NCI-H1105 treated with DMSO at 0.1 percent for 48 hours (cell line): ENCODE measurements at regions not wholly inside any gene's neighbourhood (a gene's known extent, or its start where the extent isn't known, plus 50 kb on each side); places are given as distances from the start of the nearest gene placed in this dataset.

Experiments used
- DNase-seq: peaks from one replicate; lab custom pipeline; 2025; lab: John Stamatoyannopoulos, UW

DNA sequence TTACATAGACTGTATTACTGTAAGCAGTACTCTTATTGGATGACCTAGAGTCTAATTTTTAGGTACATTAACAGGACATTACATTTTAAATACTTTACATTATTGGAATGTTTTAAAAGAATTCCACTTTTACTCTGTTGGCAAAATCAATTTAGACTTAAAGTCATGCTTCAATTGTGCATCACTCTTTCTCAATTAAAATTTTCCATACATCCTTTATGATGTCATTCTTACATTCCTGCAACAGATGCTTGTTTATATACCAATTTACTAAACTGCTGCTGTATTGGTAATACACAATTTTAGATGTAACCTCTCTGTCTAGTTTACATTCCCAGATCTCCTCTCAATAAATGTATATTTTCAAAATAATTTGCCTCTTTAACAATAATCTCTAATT lies 440.1 kb downstream of the ZEB2 start:
- no peak for DNase-seq

GRCh38 chr2:144078802-144079724 lies 440.9 kb downstream of the ZEB2 start:
- DNase-seq, result peak; percentile 92

DNA sequence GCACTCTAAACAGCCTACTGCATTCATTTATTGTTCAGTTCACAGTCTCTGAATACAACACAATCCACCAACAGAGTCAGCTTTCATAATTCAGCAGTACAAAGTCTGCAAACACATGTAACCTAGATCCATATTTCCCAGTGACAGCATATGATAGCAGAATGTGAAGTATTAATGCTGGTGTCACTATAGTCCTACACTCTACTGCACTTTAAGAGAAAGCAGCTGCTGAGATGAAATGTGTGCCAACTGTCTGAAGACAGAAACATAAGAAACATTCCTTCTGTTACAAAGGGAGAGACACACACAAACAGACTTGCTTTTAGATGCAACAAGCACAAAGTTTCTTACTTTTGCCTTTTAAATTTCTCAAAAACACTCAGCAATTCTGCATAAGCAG lies 441.8 kb downstream of the ZEB2 start:
- peak; percentile 34 for DNase-seq

GRCh38 chr2:144074450-144074849 lies 445.5 kb downstream of the ZEB2 start:
- no peak for DNase-seq

DNA sequence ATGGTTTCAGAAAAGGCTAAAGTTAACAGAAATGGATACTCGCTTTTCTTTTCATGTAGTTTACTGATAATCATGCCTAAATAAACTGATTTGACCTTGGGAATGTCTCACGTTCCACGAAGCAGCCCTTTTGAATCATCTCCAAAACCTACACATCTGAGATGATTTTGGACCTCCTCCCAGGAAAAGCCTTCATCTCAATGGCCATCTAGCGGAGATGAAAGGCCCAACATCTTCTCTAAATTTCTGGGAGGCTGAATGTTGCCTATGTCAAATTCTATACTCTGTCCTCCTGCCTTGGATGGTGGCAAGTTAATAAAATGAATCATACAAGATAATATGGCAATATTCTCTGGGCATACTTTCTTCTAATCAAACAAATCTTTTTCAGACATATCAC lies 448.5 kb downstream of the ZEB2 start:
- no peak for DNase-seq

GRCh38 chr2:144067506-144067905 lies 452.4 kb downstream of the ZEB2 start:
- peak; percentile 10 for DNase-seq

DNA sequence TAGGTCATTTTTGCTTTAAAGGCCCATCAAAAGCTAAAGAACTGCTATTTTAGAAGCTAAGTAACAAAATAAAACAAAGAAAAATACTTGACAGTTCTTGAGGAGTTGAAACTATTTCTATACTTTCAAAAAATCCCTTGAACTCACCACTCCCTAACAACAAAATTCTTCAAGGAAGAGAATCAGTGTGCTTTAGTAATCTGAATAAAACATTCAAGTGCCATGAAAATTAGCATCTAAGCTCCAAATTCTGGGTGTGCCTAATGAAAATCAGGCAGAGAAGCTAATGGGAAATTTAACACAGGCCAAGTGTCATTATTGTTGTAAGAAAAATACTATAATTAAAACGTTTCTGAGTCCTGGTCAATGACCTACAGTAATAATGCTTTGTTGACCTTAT lies 456.3 kb downstream of the ZEB2 start:
- DNase-seq, result no peak

DNA sequence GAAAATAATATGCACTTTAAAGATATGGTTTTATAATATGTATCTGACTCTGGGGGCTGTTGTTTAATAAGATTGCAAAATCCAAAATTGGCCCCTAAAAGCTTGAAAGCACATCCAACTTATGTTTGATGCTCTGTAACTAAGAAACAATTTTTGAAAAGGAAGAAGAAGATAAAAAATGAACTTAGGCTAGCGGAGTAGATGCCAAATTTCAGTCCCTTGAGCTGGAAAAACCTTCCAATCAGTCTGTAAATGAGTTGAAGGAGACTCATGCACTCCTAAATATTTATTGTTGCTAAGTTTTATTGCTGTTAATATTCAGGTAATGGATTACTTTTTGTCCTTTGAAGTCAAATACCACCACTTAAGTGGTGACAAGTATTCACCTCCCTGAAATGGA lies 465.0 kb downstream of the ZEB2 start:
- DNase-seq, result no peak

DNA sequence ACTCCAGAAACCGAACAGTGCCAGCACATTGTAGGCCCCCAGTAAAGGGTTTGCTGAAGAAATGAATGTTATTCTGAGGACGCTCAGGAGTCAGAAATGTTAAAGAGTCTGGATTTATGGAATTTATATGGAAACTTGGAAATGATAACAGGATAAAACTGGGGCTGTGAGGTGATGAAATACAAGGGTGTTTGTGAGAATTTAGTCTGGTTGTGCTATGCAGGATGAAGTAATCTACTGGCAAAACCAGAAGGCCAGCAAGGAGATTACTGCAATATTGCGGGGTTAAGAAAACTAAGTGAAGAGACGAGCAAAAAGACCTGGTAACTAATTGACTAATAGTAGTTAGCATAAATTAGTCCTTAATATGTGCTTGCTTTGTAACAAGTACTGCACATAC lies 467.8 kb downstream of the ZEB2 start:
- DNase-seq, result no peak

DNA sequence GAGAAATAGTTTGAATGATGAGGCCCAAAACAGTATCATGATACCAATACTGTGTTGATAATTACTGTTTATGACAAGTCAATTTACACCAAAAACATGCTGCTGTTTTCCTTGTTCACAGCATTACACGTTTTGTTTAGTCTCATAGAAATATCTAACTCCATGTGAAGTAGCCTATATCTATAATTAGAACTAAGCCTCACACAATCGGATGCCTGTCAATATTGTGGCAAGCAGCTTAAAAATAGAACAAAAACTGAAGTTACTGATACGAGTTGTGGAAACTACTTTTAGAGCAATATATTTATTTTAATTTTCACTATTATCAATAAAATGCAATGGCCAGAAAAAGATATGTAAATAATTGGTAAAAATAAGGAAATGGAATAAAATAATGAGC lies 470.8 kb downstream of the ZEB2 start:
- no peak for DNase-seq

GRCh38 chr2:144048631-144049060 lies 471.3 kb downstream of the ZEB2 start:
- no peak for DNase-seq

DNA sequence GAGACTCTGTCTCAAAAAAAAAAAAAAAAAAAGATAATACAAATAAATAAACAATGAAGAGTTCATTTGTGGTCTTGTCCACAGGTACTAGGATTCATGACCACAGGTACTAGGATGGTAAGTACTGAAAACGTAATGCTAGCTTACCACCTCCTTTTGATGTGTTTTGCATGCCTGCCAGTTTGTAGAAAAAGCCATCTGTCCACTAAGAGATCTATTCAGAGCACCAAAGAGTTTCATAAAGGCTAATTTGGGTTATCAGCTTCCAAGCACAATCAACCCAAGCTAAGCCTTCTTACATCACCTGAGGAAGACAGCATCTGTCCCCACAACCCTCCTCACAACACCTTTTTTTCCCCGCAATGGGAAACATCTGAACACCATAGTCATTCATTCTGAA lies 477.2 kb downstream of the ZEB2 start:
- DNase-seq, result no peak

DNA sequence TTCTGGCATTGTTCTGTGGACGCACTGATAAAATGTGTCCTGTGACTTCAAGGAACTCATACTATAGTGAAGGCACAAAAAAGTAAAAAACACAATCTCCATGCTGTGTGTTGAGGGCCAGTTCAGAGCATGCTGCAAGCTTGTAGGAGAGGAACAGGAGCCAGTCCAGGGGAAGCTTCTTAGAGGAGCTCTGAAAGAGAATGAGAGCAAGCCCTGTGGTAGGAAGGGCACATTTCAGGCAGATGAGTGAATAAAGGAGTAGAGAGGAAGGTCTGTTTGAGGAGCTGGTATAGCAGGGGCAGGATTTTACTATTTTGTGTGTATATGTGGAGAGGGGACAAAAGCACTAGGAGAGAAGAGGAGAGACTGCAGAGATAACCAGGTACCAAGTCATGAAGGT lies 478.3 kb downstream of the ZEB2 start:
- no peak for DNase-seq

- no peak for DNase-seq
These were observed 479.1 kb downstream of the ZEB2 start for GRCh38 chr2:144040834-144041233.

- DNase-seq, result no peak
These were observed 487.4 kb downstream of the ZEB2 start for GRCh38 chr2:144032566-144032965.

DNA sequence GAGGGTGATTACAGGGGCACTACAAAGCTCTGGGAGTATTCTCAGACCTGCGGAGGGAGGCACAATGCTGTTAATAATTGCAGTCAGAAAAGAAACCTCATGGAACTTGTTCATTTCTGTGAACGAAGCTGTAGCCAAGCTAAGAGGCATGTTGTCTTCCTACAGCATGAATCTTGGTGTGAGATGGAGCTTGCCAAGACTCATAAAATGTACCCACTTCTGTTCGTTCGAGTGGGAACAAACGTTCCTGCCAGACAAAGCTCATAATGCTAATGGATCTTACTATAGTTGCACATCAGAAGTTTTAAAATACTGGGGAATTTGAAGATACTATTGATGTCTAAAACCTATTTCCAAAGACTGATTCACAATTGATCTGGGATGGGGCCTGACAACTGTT lies 489.1 kb downstream of the ZEB2 start:
- peak; percentile 77 for DNase-seq

GRCh38 chr2:144027593-144027992 lies 492.3 kb downstream of the ZEB2 start:
- no peak for DNase-seq

GRCh38 chr2:144026753-144027152 lies 493.2 kb downstream of the ZEB2 start:
- no peak for DNase-seq

DNA sequence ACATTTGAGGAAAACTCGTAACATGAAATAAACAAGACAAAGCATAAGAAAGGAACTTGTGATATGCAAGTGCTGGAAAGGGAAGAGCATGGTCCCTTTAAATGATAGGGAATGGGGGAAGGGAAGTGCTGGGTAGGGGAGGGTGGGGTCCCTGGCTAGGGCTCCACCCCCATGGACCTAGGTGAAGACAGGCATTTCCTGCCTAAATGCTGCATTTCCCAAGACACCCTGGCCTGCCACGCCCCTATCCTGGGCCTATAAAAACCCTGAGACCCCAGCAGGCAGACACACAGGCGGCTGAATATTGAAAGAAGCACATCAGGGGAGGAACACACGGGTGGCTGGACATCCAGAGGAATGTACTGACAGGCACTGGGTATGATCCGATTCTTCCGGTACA lies 499.9 kb downstream of the ZEB2 start:
- no peak for DNase-seq

DNA sequence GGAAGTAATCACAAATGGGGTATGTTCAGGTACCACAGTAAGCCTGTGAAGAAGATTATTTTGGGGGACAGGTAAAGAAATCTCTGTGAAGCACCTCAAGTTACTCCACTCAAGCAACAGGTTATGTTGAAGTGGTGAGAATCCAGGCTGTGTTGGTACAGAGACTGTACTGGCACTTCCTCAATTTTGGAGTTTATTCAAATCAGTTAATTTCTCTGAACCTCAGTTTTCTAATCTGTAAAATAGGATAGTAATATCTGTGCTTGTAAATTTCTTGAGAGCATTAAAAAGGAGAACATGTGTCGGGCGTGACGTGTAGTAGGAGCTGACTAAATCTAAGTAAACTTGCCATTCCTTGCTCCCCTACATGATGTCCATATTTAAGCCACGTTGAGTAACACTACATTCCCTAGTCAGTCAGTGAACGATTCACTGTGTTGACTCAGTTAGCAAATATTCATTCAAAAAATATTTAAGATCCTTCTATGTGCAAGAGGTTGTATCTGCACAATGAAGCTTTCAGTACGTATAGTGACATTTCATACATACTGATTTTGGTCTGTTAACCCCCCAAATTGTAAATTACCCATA lies 504.2 kb downstream of the ZEB2 start:
- no peak for DNase-seq

- no peak for DNase-seq
These were observed 504.9 kb downstream of the ZEB2 start for GRCh38 chr2:144015036-144015435.

DNA sequence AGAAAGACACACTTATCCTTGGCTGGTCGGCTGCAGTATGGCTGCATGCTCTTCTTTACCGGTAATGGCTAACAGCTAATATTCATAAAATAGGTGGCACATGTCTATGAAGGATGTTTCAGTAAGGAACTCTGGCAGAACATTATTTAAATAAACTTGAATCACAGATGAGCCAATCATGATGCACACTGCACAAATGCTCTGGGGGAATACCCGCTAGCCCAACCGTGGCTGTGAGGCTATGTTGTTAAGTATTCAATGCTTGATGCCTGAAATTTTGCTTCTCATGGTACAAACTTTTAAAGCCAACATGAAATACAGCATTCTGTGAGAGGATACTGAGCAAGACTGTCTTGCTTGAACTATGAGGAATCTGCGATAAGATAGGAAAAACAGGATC lies 505.8 kb downstream of the ZEB2 start:
- DNase-seq, result no peak

DNA sequence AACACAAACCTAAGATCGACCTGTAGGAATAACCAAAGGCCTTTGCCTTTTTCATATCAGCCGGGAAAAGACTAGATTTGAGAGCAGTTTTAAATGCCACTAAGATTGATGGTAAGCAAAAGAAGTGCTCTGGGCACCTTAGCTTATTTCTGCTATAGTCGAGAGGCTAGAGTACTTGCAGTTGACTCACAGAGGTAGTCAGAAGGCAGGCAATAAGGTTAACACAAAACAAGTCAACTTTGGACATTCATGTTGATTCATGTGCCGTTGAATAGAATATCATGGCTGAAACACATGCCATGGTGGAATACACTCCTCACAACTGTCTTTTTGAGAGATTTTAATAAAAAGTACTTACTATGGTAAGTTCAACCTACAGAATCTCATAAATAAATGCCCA lies 507.6 kb downstream of the ZEB2 start:
- DNase-seq, result no peak

DNA sequence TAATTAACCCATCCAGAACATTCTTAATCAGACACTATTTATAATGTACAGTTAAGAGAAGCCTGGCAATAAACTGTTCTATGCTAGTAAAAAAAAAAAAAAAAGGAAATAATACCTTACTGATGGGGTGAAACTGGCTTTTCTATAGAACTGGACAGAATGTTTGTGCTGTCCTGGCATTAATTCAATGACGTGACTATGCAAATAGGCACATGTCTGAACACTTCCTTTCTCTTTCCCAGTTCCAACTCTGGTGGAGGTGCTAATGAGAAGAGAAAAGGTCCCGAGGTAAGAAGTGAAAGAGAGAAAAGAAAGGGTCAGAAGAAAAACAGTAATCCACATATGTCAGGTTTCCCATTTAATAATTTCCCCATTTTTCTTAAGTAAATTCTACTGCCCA lies 508.4 kb downstream of the ZEB2 start:
- DNase-seq, result no peak
